GM12878 (cell line): ENCODE measurements at regions not wholly inside any gene's neighbourhood (a gene's known extent, or its start where the extent isn't known, plus 50 kb on each side); places are given as distances from the start of the nearest gene placed in this dataset.

Source experiments
- ATAC-seq: fragments of 200-7000 bp; cut with Tn5 transposase; 3 replicates; pipeline ENCODE4 v1.9.1; 2020; ENCODE audit warnings: mild to moderate bottlenecking, moderate library complexity
- BruUV-seq: library from RNA; stranded (reverse); fragments of 400-500 nt; replicated peaks from 2 replicates; lab custom pipeline; 2021; lab: Mats Ljungman, UMichigan
- CTCF ChIA-PET: fragments of 300-600 bp; sonication (Branson Sonifier 250); formaldehyde crosslinking; extraction: SDS; loops from one replicate; lab custom pipeline; 2021; ENCODE audit warnings: inconsistent platforms; lab: Yijun Ruan, JAX
- POLR2A ChIA-PET: fragments of 350-600 bp; formaldehyde crosslinking; extraction: SDS; loops from one replicate; lab custom pipeline; 2021; ENCODE audit warnings: inconsistent platforms; lab: Charles Lee
- RAD21 ChIA-PET: fragments of 300-600 bp; sonication (Branson Sonifier 250); formaldehyde crosslinking; loops from one replicate; lab custom pipeline; 2023; ENCODE audit warnings: antibody characterized with exemption; ENCODE audit not compliant: unreplicated experiment; lab: Charles Lee
- SMC1A ChIA-PET: fragments of 300-600 bp; sonication (Branson Sonifier 250); formaldehyde crosslinking; loops from one replicate; lab custom pipeline; 2023; ENCODE audit not compliant: unreplicated experiment, uncharacterized antibody; lab: Charles Lee
- DNase-seq: peaks from one replicate; pipeline ENCODE4 v3.0.0-alpha.2; 2011; ENCODE audit warnings: low read depth, low spot score
- FAIRE-seq: peaks from 3 replicates; lab custom pipeline; 2011; peaks lifted over from hg19 to GRCh38; lab: Jason Lieb, UNC
- H2AFZ ChIP-seq: 2 replicates; pipeline ENCODE4 v1.6.0; 2011; ENCODE audit warnings: low read depth, low read length, control low read depth; ENCODE audit not compliant: control insufficient read depth
- H3K27ac ChIP-seq: 2 replicates; pipeline ENCODE4 v1.5.1; 2011; ENCODE audit warnings: control low read depth; ENCODE audit not compliant: control insufficient read depth, insufficient read depth
- H3K27me3 ChIP-seq, 2 experiments: replicated peaks in 1 of 2; 2 replicates each; pipeline versions ENCODE4 v1.6.0 to v1.6.1; 2011; ENCODE audit warnings: low read length in 1 of 2; ENCODE audit not compliant: control insufficient read depth in 2 of 2, insufficient read depth in 2 of 2
- H3K36me3 ChIP-seq, 2 experiments: 2 replicates each; pipeline ENCODE4 v1.5.1; 2011; ENCODE audit warnings: low read length in 1 of 2; ENCODE audit not compliant: control insufficient read depth in 2 of 2, insufficient read depth in 2 of 2
- H3K4me1 ChIP-seq: 2 replicates; pipeline ENCODE4 v1.6.1; 2011; ENCODE audit warnings: mild to moderate bottlenecking, low read length, moderate library complexity, mixed read lengths; ENCODE audit not compliant: control insufficient read depth, insufficient read depth
- H3K4me2 ChIP-seq: 2 replicates; pipeline ENCODE4 v1.6.0; 2011; ENCODE audit warnings: control low read depth; ENCODE audit not compliant: control insufficient read depth, insufficient read depth
- H3K4me3 ChIP-seq: fragments of 200-600 bp; sonication (generic); 2 replicates; pipeline ENCODE4 v1.5.1; 2016
- H3K79me2 ChIP-seq: 2 replicates; pipeline ENCODE4 v1.6.0; 2011; ENCODE audit warnings: low read length; ENCODE audit not compliant: control insufficient read depth, insufficient read depth
- H3K9ac ChIP-seq: 2 replicates; pipeline ENCODE4 v1.8.0; 2011; ENCODE audit warnings: low read length, control low read depth, mixed read lengths; ENCODE audit not compliant: control insufficient read depth, insufficient read depth
- H3K9me3 ChIP-seq: replicated peaks from 3 replicates; pipeline ENCODE4 v1.5.1; 2011; ENCODE audit warnings: mild to moderate bottlenecking, low read length; ENCODE audit not compliant: control insufficient read depth, insufficient read depth
- H4K20me1 ChIP-seq: 2 replicates; pipeline ENCODE4 v1.6.0; 2011; ENCODE audit not compliant: control insufficient read depth, insufficient read depth
- LARP7 ChIP-seq: fragments of 450-650 bp; IDR thresholded peaks from 2 replicates; pipeline ENCODE4 v1.6.1; 2017; ENCODE audit warnings: mild to moderate bottlenecking
- MEF2B ChIP-seq: fragments of 450-650 bp; IDR thresholded peaks from 2 replicates; pipeline ENCODE4 v1.6.1; 2018; ENCODE audit warnings: mild to moderate bottlenecking, moderate library complexity; ENCODE audit not compliant: partially characterized antibody, poor library complexity, severe bottlenecking
- NFXL1 ChIP-seq: fragments of 450-650 bp; IDR thresholded peaks from 2 replicates; pipeline ENCODE4 v1.6.1; 2017; ENCODE audit warnings: antibody characterized with exemption, mild to moderate bottlenecking, borderline replicate concordance
- NR2C1 ChIP-seq: fragments of 450-650 bp; IDR thresholded peaks from 2 replicates; pipeline ENCODE4 v1.6.1; 2017; ENCODE audit warnings: antibody characterized with exemption, mild to moderate bottlenecking, moderate library complexity
- NR2C2 ChIP-seq: IDR thresholded peaks from 2 replicates; pipeline ENCODE4 v1.6.1; 2011; ENCODE audit warnings: borderline replicate concordance, low read depth; ENCODE audit not compliant: control insufficient read depth, insufficient read length
- RB1 ChIP-seq: fragments of 450-650 bp; formaldehyde crosslinking; IDR thresholded peaks from 2 replicates; pipeline ENCODE4 v1.6.1; 2017; ENCODE audit warnings: mild to moderate bottlenecking, borderline replicate concordance
- RFX5 ChIP-seq: IDR thresholded peaks from 2 replicates; pipeline ENCODE4 v1.6.1; 2011; ENCODE audit warnings: low read depth, low read length, improper control_type of control experiment
- SUZ12 ChIP-seq: fragments of 200-600 bp; sonication (generic); IDR thresholded peaks from one replicate; pipeline ENCODE4 v1.6.1; 2018; ENCODE audit warnings: antibody characterized with exemption, mild to moderate bottlenecking; ENCODE audit not compliant: unreplicated experiment
- WRNIP1 ChIP-seq: IDR thresholded peaks from 2 replicates; pipeline ENCODE4 v1.6.1; 2011; ENCODE audit warnings: low read depth, low read length, improper control_type of control experiment, borderline replicate concordance
- ZBED1 ChIP-seq: IDR thresholded peaks from 2 replicates; pipeline ENCODE4 v1.6.1; 2016; ENCODE audit warnings: borderline replicate concordance
- ZNF274 ChIP-seq: IDR thresholded peaks from one replicate; pipeline ENCODE4 v1.8.0; 2011; ENCODE audit not compliant: insufficient read length, insufficient read depth
- WGBS: methylation state at CpG from one replicate; pipeline ENCODE4 v1.1.6; 2016; ENCODE audit warnings: low lambda C conversion rate; ENCODE audit not compliant: insufficient replicate concordance, insufficient coverage; ENCODE audit errors: missing lambda C conversion rate; 5-methylcytosine and 5-hydroxymethylcytosine counted together
- in situ Hi-C: fragments of 300-500 bp; cut with MboI; formaldehyde crosslinking; loops from 9 replicates; pipeline ENCODE4 v1.14.3; 2018; ENCODE audit warnings: mixed read lengths
- intact Hi-C: fragments of 100-400 bp; cut with micrococcal nuclease; formaldehyde crosslinking; loops from one replicate; pipeline ENCODE4 v1.14.2; 2022; ENCODE audit not compliant: unreplicated experiment
- TF ChIP-seq, protein P1 (sequence below): fragments of 450-650 bp; conservative IDR thresholded peaks from 2 replicates; pipeline ENCODE4 v1.6.1; 2017; ENCODE audit warnings: mild to moderate bottlenecking, moderate library complexity
- TF ChIP-seq, protein P2 (sequence below): fragments of 450-650 bp; IDR thresholded peaks from 2 replicates; pipeline ENCODE4 v1.6.1; 2017; ENCODE audit warnings: low read depth, mild to moderate bottlenecking, moderate library complexity
- TF ChIP-seq, protein P3 (sequence below): fragments of 450-650 bp; IDR thresholded peaks from 2 replicates; pipeline ENCODE4 v1.6.1; 2018; ENCODE audit warnings: mild to moderate bottlenecking, low read depth, moderate library complexity; ENCODE audit not compliant: partially characterized antibody

DNA sequence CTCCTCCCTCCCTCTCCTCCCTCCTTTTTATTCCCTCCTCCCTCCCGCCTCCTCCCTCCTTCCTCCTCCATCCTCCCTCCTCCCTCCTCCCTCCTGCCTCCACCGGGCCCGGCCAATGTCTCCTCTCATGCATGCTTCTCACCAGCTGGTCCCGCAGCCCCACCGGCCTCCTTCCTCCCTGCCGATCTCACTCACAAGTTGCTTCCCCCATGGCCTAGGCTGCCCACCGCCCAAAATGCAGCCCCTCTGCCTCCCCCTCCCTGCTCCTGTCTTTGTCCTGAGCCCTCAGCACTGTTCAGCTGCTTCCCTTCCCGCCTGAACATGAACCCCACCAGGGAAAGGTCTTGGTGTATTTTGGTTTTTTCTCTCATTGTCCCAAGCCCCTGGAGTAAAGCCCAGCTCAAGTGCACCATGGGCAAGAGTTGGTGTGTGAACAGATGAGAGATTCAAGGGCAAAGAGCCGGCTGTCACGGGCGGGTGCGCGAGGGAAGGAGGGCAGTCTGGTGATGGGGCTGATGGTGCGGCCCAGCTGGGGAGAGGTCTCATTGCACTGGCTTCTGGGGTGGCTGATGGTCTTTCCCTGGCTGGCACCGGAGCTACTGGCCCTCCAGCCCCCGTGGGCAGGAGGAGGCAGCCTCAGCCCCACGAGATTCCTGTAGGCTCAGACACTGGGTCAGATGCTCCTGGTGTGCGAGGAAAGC lies 117.6 kb downstream of the TWIST2 start (continued):
- TF ChIP-seq, protein P1, sequence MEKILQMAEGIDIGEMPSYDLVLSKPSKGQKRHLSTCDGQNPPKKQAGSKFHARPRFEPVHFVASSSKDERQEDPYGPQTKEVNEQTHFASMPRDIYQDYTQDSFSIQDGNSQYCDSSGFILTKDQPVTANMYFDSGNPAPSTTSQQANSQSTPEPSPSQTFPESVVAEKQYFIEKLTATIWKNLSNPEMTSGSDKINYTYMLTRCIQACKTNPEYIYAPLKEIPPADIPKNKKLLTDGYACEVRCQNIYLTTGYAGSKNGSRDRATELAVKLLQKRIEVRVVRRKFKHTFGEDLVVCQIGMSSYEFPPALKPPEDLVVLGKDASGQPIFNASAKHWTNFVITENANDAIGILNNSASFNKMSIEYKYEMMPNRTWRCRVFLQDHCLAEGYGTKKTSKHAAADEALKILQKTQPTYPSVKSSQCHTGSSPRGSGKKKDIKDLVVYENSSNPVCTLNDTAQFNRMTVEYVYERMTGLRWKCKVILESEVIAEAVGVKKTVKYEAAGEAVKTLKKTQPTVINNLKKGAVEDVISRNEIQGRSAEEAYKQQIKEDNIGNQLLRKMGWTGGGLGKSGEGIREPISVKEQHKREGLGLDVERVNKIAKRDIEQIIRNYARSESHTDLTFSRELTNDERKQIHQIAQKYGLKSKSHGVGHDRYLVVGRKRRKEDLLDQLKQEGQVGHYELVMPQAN = no peak
- no peak for TF ChIP-seq LARP7

DNA sequence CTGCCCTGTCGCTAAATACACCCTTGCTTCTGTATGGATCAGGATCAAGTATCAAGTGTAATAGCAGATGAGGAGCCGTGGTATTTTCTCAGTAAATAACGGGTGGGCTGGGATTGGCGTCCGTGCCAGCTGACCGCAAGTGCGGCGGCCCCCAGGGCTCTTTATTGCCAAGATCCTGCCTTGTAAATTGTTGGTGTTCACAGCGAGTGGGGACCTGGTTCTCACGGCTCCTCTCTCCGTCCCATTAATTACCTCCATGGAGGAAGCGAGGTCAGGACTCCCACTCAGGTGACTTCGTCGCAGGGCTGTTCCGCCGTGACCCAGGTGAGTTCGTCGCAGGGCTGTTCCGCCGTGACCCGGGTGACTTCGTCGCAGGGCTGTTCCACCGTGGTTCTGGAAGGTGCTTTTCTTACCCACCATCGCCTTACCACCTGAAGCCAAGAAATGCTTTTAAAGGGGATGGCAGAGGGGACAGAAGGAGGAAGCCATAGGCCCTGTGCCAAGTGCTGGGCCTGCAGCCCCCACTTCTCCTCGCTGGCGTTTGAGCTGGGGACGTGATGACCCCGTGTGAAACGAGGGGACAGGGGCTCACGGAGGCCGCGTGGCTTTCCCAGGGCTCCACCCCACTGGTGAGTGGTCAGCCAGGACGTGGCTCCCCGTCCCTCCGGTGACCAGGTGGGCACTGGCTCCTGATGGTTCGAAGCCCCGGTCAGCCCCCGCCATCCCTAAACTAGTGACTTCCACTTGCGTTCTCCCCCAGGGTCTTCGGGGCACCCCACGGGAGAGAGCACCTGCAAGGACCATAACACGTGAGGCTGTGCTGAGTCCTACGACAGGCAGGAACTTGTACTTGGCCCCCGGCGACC lies 118.4 kb downstream of the TWIST2 start:
- H2AFZ ChIP-seq = no peak overlapping the region
- ATAC-seq (no peak), FAIRE-seq (no peak), DNase-seq (no peak)
- TF ChIP-seq RB1 (no peak), RFX5 (no peak), ZNF274 (no peak), SUZ12 (no peak), NFXL1 (no peak), LARP7 (no peak), NR2C1 (no peak), WRNIP1 (no peak), NR2C2 (no peak), MEF2B (no peak), ZBED1 (no peak)
- TF ChIP-seq, protein P2, sequence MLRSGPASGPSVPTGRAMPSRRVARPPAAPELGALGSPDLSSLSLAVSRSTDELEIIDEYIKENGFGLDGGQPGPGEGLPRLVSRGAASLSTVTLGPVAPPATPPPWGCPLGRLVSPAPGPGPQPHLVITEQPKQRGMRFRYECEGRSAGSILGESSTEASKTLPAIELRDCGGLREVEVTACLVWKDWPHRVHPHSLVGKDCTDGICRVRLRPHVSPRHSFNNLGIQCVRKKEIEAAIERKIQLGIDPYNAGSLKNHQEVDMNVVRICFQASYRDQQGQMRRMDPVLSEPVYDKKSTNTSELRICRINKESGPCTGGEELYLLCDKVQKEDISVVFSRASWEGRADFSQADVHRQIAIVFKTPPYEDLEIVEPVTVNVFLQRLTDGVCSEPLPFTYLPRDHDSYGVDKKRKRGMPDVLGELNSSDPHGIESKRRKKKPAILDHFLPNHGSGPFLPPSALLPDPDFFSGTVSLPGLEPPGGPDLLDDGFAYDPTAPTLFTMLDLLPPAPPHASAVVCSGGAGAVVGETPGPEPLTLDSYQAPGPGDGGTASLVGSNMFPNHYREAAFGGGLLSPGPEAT = no peak
- TF ChIP-seq, protein P3, sequence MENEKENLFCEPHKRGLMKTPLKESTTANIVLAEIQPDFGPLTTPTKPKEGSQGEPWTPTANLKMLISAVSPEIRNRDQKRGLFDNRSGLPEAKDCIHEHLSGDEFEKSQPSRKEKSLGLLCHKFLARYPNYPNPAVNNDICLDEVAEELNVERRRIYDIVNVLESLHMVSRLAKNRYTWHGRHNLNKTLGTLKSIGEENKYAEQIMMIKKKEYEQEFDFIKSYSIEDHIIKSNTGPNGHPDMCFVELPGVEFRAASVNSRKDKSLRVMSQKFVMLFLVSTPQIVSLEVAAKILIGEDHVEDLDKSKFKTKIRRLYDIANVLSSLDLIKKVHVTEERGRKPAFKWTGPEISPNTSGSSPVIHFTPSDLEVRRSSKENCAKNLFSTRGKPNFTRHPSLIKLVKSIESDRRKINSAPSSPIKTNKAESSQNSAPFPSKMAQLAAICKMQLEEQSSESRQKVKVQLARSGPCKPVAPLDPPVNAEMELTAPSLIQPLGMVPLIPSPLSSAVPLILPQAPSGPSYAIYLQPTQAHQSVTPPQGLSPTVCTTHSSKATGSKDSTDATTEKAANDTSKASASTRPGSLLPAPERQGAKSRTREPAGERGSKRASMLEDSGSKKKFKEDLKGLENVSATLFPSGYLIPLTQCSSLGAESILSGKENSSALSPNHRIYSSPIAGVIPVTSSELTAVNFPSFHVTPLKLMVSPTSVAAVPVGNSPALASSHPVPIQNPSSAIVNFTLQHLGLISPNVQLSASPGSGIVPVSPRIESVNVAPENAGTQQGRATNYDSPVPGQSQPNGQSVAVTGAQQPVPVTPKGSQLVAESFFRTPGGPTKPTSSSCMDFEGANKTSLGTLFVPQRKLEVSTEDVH = no peak
- H4K20me1 ChIP-seq = no peaks in the 10 kb centered on the region
- in situ Hi-C loops = no loop called here
- CTCF ChIA-PET = no interaction called here
- H3K4me2 ChIP-seq = no peak overlapping the region
- no peaks in the 10 kb centered on the region for H3K36me3 ChIP-seq
- SMC1A ChIA-PET = no interaction called here
- no peak overlapping the region for H3K4me3 ChIP-seq
- 0 out of 4 replicates have a peak, but pooled peaks cover 0 to 2% of the 10 kb centered on the region in 2 experiments for H3K27me3 ChIP-seq
- POLR2A ChIA-PET = no interaction called here
- intact Hi-C loops = no loop called here
- no peaks in the 10 kb centered on the region for H3K9me3 ChIP-seq
- H3K27ac ChIP-seq = no peak overlapping the region
- RAD21 ChIA-PET = no interaction called here
- no peaks in the 10 kb centered on the region for H3K79me2 ChIP-seq
- BruUV-seq = no TSS peak
- no peaks in the 10 kb centered on the region for H3K4me1 ChIP-seq
- no peak overlapping the region for H3K9ac ChIP-seq
- 66% methylated on average over 46 of the region's 46 CpGs for WGBS
